ENCODE measurements at regions not wholly inside any gene's neighbourhood (a gene's known extent, or its start where the extent isn't known, plus 50 kb on each side); places are given as distances from the start of the nearest gene placed in this dataset.

DNA sequence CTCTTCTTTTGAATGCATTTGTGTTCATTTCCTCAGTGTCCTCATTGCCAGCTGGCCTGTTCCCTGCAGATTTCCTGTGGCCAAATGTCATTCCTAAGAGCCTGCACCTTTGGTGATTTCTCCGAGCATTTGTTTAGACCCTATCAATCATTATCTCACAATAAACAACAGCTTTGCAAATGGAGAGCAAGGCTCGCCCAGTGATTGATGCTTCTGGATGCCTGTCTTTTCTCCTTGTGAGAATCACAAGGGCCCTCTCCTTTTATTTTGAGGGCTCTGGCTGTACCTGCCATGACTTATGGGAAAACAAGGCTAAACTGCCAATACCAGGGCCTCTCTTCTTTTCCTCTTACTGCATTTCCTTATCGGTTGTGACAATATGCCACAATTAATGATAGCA lies 1454.4 kb upstream of the CELF4 start:
- TF ChIP-seq, protein P1, sequence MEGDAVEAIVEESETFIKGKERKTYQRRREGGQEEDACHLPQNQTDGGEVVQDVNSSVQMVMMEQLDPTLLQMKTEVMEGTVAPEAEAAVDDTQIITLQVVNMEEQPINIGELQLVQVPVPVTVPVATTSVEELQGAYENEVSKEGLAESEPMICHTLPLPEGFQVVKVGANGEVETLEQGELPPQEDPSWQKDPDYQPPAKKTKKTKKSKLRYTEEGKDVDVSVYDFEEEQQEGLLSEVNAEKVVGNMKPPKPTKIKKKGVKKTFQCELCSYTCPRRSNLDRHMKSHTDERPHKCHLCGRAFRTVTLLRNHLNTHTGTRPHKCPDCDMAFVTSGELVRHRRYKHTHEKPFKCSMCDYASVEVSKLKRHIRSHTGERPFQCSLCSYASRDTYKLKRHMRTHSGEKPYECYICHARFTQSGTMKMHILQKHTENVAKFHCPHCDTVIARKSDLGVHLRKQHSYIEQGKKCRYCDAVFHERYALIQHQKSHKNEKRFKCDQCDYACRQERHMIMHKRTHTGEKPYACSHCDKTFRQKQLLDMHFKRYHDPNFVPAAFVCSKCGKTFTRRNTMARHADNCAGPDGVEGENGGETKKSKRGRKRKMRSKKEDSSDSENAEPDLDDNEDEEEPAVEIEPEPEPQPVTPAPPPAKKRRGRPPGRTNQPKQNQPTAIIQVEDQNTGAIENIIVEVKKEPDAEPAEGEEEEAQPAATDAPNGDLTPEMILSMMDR (IDR thresholded peaks at IDR 0.05) = no peak
- no peak for TF ChIP-seq POLR2A (IDR thresholded peaks at IDR 0.05)

All from testis (tissue), 2 donors.